ENCODE measurements at regions not wholly inside any gene's neighbourhood (a gene's known extent, or its start where the extent isn't known, plus 50 kb on each side); places are given as distances from the start of the nearest gene placed in this dataset.
"Not testable (repeated sequence)": the region's sequence is repeated elsewhere in the genome, so short reads cannot be mapped to it uniquely, and the experiment has no call there.

- DNase-seq (ENCODE audit: low read depth in 2 of 2) = no peak
These were observed 116.9 kb upstream of the NGF start for GRCh38 chr1:115454837-115455511.

GRCh38 chr1:115453666-115454065 lies 115.6 kb upstream of the NGF start:
- DNase-seq (ENCODE audit: low read depth in 2 of 2) = no peak

- no peak for DNase-seq (ENCODE audit: low read depth in 2 of 2)
These were observed 114.7 kb upstream of the NGF start for GRCh38 chr1:115452600-115453329.

- no peak for DNase-seq (ENCODE audit: low read depth in 2 of 2)
These were observed 112.5 kb upstream of the NGF start for GRCh38 chr1:115450501-115451040.

- no peak for DNase-seq (ENCODE audit: low read depth in 2 of 2)
These were observed 110.4 kb upstream of the NGF start for GRCh38 chr1:115448282-115449044.

GRCh38 chr1:115447672-115448071 lies 109.6 kb upstream of the NGF start:
- DNase-seq (ENCODE audit: low read depth in 2 of 2) = no peak

GRCh38 chr1:115445090-115445489 lies 107.0 kb upstream of the NGF start:
- no peak for DNase-seq (ENCODE audit: low read depth in 2 of 2)

- DNase-seq (ENCODE audit: low read depth in 2 of 2) = no peak
These were observed 102.7 kb upstream of the NGF start for GRCh38 chr1:115440733-115441132.

- DNase-seq (ENCODE audit: low read depth in 2 of 2) = not testable (repeated sequence)
These were observed 101.5 kb upstream of the NGF start for GRCh38 chr1:115439520-115439919.

- no peak for DNase-seq (ENCODE audit: low read depth in 2 of 2)
These were observed 99.1 kb upstream of the NGF start for GRCh38 chr1:115437196-115437595.

- no peak for DNase-seq (ENCODE audit: low read depth in 2 of 2)
These were observed 98.5 kb upstream of the NGF start for GRCh38 chr1:115436596-115436995.

- DNase-seq (ENCODE audit: low read depth in 2 of 2) = no peak
These were observed 95.4 kb upstream of the NGF start for GRCh38 chr1:115433483-115433882.

GRCh38 chr1:115432061-115432460 lies 94.0 kb upstream of the NGF start:
- DNase-seq (ENCODE audit: low read depth in 2 of 2) = no peak

GRCh38 chr1:115430441-115431158 lies 92.6 kb upstream of the NGF start:
- DNase-seq (ENCODE audit: low read depth in 2 of 2) = no peak

- no peak for DNase-seq (ENCODE audit: low read depth in 2 of 2)
These were observed 91.8 kb upstream of the NGF start for GRCh38 chr1:115429884-115430283.

GRCh38 chr1:115429241-115429640 lies 91.2 kb upstream of the NGF start:
- no peak for DNase-seq (ENCODE audit: low read depth in 2 of 2)

GRCh38 chr1:115428676-115429075 lies 90.6 kb upstream of the NGF start:
- DNase-seq (ENCODE audit: low read depth in 2 of 2) = no peak

- no peak for DNase-seq (ENCODE audit: low read depth in 2 of 2)
These were observed 90.2 kb upstream of the NGF start for GRCh38 chr1:115428256-115428655.

- no peak for DNase-seq (ENCODE audit: low read depth in 2 of 2)
These were observed 88.9 kb upstream of the NGF start for GRCh38 chr1:115426956-115427355.

GRCh38 chr1:115426231-115426771 lies 88.3 kb upstream of the NGF start:
- DNase-seq (ENCODE audit: low read depth in 2 of 2) = no peak

- DNase-seq (ENCODE audit: low read depth in 2 of 2) = no peak
These were observed 87.4 kb upstream of the NGF start for GRCh38 chr1:115425442-115425841.

GRCh38 chr1:115423776-115424175 lies 85.7 kb upstream of the NGF start:
- no peak for DNase-seq (ENCODE audit: low read depth in 2 of 2)

Data from activated CD4-positive, alpha-beta T cell treated with anti-CD3 and anti-CD28 coated beads for 24 hours (primary cell).